ENCODE measurements at regions not wholly inside any gene's neighbourhood (a gene's known extent, or its start where the extent isn't known, plus 50 kb on each side); places are given as distances from the start of the nearest gene placed in this dataset.

GRCh38 chr4:95959182-95959581 is 119.3 kb downstream of the PDHA2 start:
- TF ChIP-seq, protein P1, sequence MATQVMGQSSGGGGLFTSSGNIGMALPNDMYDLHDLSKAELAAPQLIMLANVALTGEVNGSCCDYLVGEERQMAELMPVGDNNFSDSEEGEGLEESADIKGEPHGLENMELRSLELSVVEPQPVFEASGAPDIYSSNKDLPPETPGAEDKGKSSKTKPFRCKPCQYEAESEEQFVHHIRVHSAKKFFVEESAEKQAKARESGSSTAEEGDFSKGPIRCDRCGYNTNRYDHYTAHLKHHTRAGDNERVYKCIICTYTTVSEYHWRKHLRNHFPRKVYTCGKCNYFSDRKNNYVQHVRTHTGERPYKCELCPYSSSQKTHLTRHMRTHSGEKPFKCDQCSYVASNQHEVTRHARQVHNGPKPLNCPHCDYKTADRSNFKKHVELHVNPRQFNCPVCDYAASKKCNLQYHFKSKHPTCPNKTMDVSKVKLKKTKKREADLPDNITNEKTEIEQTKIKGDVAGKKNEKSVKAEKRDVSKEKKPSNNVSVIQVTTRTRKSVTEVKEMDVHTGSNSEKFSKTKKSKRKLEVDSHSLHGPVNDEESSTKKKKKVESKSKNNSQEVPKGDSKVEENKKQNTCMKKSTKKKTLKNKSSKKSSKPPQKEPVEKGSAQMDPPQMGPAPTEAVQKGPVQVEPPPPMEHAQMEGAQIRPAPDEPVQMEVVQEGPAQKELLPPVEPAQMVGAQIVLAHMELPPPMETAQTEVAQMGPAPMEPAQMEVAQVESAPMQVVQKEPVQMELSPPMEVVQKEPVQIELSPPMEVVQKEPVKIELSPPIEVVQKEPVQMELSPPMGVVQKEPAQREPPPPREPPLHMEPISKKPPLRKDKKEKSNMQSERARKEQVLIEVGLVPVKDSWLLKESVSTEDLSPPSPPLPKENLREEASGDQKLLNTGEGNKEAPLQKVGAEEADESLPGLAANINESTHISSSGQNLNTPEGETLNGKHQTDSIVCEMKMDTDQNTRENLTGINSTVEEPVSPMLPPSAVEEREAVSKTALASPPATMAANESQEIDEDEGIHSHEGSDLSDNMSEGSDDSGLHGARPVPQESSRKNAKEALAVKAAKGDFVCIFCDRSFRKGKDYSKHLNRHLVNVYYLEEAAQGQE (IDR thresholded peaks at IDR 0.05; ENCODE audit: insufficient replicate concordance, low read depth) = no peak
- no peak for TF ChIP-seq CTCF (IDR thresholded peaks at IDR 0.05; ENCODE audit: insufficient read depth, low read length)
- TF ChIP-seq GABPA (IDR thresholded peaks at IDR 0.05; ENCODE audit: low read depth) = no peak

Data from HL-60 (cell line).